ENCODE measurements at regions not wholly inside any gene's neighbourhood (a gene's known extent, or its start where the extent isn't known, plus 50 kb on each side); places are given as distances from the start of the nearest gene placed in this dataset.
"Not testable (repeated sequence)": the region's sequence is repeated elsewhere in the genome, so short reads cannot be mapped to it uniquely, and the experiment has no call there.

- DNase-seq (ENCODE audit: low read depth), result no peak
Measured at GRCh38 chr18:1416074-1416473, 511.4 kb downstream of the ADCYAP1 start.

- DNase-seq (ENCODE audit: low read depth), result no peak
Measured at GRCh38 chr18:1421502-1421901, 516.8 kb downstream of the ADCYAP1 start.

- DNase-seq (ENCODE audit: low read depth), result no peak
Measured at GRCh38 chr18:1422634-1423033, 518.0 kb downstream of the ADCYAP1 start.

GRCh38 chr18:1425679-1426078, 521.0 kb downstream of the ADCYAP1 start:
- no peak for DNase-seq (ENCODE audit: low read depth)

GRCh38 chr18:1435487-1435886, 530.8 kb downstream of the ADCYAP1 start:
- DNase-seq (ENCODE audit: low read depth), result no peak

GRCh38 chr18:1436199-1436598, 531.5 kb downstream of the ADCYAP1 start:
- no peak for DNase-seq (ENCODE audit: low read depth)

- DNase-seq (ENCODE audit: low read depth), result no peak
Measured at GRCh38 chr18:1438458-1438910, 533.8 kb downstream of the ADCYAP1 start.

GRCh38 chr18:1438967-1439366, 534.3 kb downstream of the ADCYAP1 start:
- DNase-seq (ENCODE audit: low read depth), result no peak

- not testable (repeated sequence) for DNase-seq (ENCODE audit: low read depth)
Measured at GRCh38 chr18:1444062-1444461, 539.4 kb downstream of the ADCYAP1 start.

- no peak for DNase-seq (ENCODE audit: low read depth)
Measured at GRCh38 chr18:1446765-1447164, 542.1 kb downstream of the ADCYAP1 start.

GRCh38 chr18:1452821-1453220, 548.1 kb downstream of the ADCYAP1 start:
- no peak for DNase-seq (ENCODE audit: low read depth)

GRCh38 chr18:1455605-1456004, 550.9 kb downstream of the ADCYAP1 start:
- DNase-seq (ENCODE audit: low read depth), result no peak

- no peak for DNase-seq (ENCODE audit: low read depth)
Measured at GRCh38 chr18:1458547-1458946, 553.9 kb downstream of the ADCYAP1 start.

- DNase-seq (ENCODE audit: low read depth), result no peak
Measured at GRCh38 chr18:1463981-1464380, 559.3 kb downstream of the ADCYAP1 start.

GRCh38 chr18:1464444-1465217, 560.0 kb downstream of the ADCYAP1 start:
- DNase-seq (ENCODE audit: low read depth), result no peak

GRCh38 chr18:1466035-1466434, 561.4 kb downstream of the ADCYAP1 start:
- no peak for DNase-seq (ENCODE audit: low read depth)

GRCh38 chr18:1467461-1467964, 562.8 kb downstream of the ADCYAP1 start:
- no peak for DNase-seq (ENCODE audit: low read depth)

GRCh38 chr18:1468550-1468949, 563.9 kb downstream of the ADCYAP1 start:
- no peak for DNase-seq (ENCODE audit: low read depth)

GRCh38 chr18:1475867-1476266, 571.2 kb downstream of the ADCYAP1 start:
- DNase-seq (ENCODE audit: low read depth), result no peak

- DNase-seq (ENCODE audit: low read depth), result no peak
Measured at GRCh38 chr18:1480309-1480708, 575.6 kb downstream of the ADCYAP1 start.

GRCh38 chr18:1481577-1481976, 576.9 kb downstream of the ADCYAP1 start:
- DNase-seq (ENCODE audit: low read depth), result no peak

GRCh38 chr18:1483385-1483784, 578.7 kb downstream of the ADCYAP1 start:
- DNase-seq (ENCODE audit: low read depth), result no peak

GRCh38 chr18:1487457-1487856, 582.8 kb downstream of the ADCYAP1 start:
- no peak for DNase-seq (ENCODE audit: low read depth)

GRCh38 chr18:1488394-1488793, 583.7 kb downstream of the ADCYAP1 start:
- no peak for DNase-seq (ENCODE audit: low read depth)

Data from non-pigmented ciliary epithelial cell (primary cell).